ENCODE measurements at regions not wholly inside any gene's neighbourhood (a gene's known extent, or its start where the extent isn't known, plus 50 kb on each side); places are given as distances from the start of the nearest gene placed in this dataset.

GRCh38 chr20:24736844-24737211 lies 212.2 kb upstream of the CST7 start:
- TF ChIP-seq, protein P1, sequence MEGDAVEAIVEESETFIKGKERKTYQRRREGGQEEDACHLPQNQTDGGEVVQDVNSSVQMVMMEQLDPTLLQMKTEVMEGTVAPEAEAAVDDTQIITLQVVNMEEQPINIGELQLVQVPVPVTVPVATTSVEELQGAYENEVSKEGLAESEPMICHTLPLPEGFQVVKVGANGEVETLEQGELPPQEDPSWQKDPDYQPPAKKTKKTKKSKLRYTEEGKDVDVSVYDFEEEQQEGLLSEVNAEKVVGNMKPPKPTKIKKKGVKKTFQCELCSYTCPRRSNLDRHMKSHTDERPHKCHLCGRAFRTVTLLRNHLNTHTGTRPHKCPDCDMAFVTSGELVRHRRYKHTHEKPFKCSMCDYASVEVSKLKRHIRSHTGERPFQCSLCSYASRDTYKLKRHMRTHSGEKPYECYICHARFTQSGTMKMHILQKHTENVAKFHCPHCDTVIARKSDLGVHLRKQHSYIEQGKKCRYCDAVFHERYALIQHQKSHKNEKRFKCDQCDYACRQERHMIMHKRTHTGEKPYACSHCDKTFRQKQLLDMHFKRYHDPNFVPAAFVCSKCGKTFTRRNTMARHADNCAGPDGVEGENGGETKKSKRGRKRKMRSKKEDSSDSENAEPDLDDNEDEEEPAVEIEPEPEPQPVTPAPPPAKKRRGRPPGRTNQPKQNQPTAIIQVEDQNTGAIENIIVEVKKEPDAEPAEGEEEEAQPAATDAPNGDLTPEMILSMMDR (IDR thresholded peaks at IDR 0.05; ENCODE audit: low read depth, low read length, missing control alignments) = no peak
- in situ Hi-C loops (cut with HindIII; ENCODE audit: low sequenced_read_pairs) = no loop called here
- H3K4me3 ChIP-seq (ENCODE audit: low read depth, low read length) = no peak overlapping the region
- no peak for DNase-seq (ENCODE audit: low read depth)

DNA sequence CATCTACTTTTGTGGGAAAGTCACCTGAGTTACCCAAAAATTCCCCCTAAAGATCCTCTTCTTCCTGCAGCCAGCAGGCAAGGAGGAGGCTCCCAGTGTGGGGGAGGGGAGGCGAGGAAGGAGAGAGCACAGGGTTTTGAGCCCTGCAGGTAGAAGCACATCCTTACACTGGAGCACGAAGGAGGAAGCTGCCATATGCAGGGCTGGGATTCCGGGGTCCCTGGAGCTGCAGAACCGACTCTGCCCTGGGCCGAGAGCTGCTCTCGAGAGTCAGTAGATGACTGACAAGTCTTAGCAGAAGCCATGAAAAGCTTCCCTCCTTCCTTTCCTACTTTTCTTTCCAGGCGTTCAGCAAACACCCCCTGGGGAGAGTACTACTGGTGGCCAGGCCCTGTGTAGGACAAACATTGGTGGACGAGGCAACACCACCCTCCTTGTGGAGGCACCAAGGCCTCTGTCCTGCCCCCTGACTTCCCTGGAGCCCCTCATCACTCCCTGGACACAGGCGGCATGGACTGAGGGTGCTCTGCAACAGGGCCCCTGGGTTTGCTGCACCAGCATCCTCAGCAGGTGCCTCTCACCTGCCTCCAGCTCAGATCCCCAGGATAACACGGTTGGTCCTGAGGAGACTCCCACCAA lies 211.7 kb upstream of the CST7 start:
- TF ChIP-seq, protein P1 (IDR thresholded peaks at IDR 0.05; ENCODE audit: low read depth, low read length, missing control alignments) = no peak
- in situ Hi-C loops (cut with HindIII; ENCODE audit: low sequenced_read_pairs) = no loop called here
- no peak for DNase-seq (ENCODE audit: low read depth)
- H3K4me3 ChIP-seq (ENCODE audit: low read depth, low read length) = no peak overlapping the region

GRCh38 chr20:24738058-24738775 lies 210.9 kb upstream of the CST7 start:
- TF ChIP-seq, protein P1 (IDR thresholded peaks at IDR 0.05; ENCODE audit: low read depth, low read length, missing control alignments) = no peak
- no peak overlapping the region for H3K4me3 ChIP-seq (ENCODE audit: low read depth, low read length)
- in situ Hi-C loops (cut with HindIII; ENCODE audit: low sequenced_read_pairs) = no loop called here
- DNase-seq (ENCODE audit: low read depth) = no peak

DNA sequence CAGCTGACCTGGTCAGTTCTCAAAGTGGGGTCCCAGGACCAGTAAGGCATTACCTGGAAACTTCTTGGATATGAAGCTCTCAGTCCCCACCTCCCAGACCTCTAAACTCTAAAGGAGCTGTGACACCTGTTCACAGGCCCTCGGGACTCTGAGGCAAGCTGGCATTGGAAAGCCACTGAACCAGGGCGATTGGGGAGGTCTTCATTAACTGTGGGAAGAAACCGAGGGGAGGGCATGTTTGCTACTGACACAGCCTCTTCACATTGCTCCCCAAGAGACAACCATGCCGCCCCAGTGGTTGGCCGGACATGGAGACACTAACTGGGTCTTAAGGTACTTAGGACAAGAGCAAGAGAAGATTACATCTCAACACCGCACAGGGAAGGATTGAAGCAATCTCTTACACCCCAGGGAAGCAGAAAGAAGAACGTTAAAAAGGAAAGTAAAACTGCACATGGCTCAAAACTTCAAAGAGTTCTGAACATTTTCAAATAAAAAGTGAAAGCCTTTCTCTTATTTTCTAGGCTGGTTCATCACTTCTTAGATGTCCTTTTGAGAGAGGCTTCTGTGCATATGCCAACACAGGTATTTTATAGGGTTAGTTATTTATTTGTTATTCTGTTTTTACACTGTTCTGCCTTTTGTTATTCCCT lies 210.0 kb upstream of the CST7 start:
- DNase-seq (ENCODE audit: low read depth) = no peak
- H3K4me3 ChIP-seq (ENCODE audit: low read depth, low read length) = no peak overlapping the region
- TF ChIP-seq, protein P1 (IDR thresholded peaks at IDR 0.05; ENCODE audit: low read depth, low read length, missing control alignments) = no peak
- in situ Hi-C loops (cut with HindIII; ENCODE audit: low sequenced_read_pairs) = no loop called here

DNA sequence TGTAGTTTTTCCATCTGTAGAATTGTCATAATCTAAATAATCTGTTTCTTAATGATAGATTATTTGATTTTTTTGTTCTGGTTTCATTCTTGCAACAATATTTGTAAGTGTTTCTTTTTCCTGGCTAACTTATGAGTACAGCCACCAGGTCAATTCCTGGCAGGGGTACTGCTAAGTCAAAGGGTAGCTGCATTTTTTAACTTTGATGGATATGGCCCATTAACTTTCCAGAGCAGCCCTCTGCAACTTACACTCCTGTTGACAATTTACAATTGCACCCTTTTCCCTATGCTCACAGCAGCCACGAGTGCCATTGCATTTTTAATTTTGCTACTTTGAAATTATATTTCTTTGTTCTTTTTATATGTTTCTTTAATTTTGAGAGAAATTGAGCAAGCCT lies 209.3 kb upstream of the CST7 start:
- H3K4me3 ChIP-seq (ENCODE audit: low read depth, low read length) = no peak overlapping the region
- in situ Hi-C loops (cut with HindIII; ENCODE audit: low sequenced_read_pairs) = no loop called here
- TF ChIP-seq, protein P1 (IDR thresholded peaks at IDR 0.05; ENCODE audit: low read depth, low read length, missing control alignments) = no peak
- DNase-seq (ENCODE audit: low read depth) = no peak

DNA sequence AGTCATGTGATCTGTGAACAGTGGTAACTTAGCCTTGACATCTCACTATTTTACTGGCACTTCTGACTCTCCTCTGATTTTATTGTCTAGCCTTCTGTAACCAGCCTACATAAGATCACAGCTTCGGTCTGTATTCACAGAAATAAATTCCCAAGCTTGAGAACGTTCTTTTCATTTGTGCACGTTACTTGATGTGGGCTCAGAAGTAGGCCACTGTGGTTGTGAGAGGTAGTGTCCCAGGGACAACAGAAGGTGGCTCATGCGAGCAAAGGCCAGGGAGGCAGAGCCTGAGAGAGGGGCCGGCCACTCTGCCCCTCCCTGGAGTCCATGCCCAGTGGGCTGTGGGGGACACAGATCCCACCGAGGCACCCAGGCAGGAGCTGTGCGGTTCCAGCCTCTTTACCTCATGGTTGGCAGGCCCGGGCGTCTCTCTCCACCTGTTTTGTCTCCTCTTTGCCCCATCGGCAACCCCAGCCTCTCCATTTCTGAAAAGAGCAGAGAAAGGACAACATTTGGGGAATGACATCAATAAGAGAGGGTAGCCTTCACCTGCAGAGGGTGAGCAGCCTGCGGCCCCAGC lies 207.5 kb upstream of the CST7 start:
- TF ChIP-seq, protein P1 (IDR thresholded peaks at IDR 0.05; ENCODE audit: low read depth, low read length, missing control alignments) = no peak
- no peak for DNase-seq (ENCODE audit: low read depth)
- in situ Hi-C loops (cut with HindIII; ENCODE audit: low sequenced_read_pairs) = no loop called here
- H3K4me3 ChIP-seq (ENCODE audit: low read depth, low read length) = no peak overlapping the region
